Islet precursor cell (in vitro differentiated cells): ENCODE measurements at regions not wholly inside any gene's neighbourhood (a gene's known extent, or its start where the extent isn't known, plus 50 kb on each side); places are given as distances from the start of the nearest gene placed in this dataset.

Experiments used
- DNase-seq: peaks from one replicate; pipeline ENCODE4 v3.0.0-alpha.2; 2018

- no peak for DNase-seq
Observed at GRCh38 chr3:87041191-87041590, 50.2 kb upstream of the VGLL3 start.
